ENCODE measurements at regions not wholly inside any gene's neighbourhood (a gene's known extent, or its start where the extent isn't known, plus 50 kb on each side); places are given as distances from the start of the nearest gene placed in this dataset.

DNA sequence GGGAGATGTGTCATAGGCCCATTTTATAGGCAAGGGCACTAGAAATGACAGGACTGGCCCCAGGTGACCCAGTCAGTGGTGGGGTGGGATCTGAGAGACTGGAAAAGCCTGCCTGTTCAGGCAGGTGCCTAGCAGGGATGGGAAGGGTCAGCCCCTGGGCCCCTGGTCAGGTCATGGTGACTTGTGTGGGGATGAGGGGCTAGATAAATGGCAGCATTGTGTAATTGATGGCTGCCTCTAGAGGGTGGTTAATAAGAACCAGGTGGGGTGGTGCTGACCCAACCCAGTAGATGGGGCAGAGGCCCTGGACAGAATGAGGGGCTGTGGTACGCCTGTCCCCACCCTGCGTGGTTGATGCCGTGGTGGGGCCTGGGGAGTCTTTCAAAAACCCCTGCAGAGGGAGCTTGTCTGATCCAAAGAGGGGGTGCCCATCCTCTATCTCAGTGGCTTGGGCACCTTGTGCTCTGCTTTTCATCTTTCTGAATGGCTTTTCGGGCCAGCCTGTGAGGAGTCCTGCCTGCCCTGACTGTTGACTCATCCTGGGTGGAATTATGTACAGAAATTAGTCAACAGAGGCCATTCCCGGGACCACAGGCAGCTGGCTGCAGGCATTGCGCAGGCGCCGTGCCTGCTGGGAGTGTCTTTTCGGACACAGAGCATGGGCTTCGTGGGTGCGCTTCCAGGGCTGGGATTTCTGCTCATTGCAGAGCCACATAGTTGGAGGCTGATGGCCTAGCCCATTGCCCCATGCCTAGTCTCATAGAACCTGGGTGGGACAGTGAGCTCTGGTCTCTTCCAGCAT lies 93.6 kb upstream of the PITX1 start:
- in situ Hi-C loops (cut with HindIII; ENCODE audit: low sequenced_read_pairs): no loop called here

DNA sequence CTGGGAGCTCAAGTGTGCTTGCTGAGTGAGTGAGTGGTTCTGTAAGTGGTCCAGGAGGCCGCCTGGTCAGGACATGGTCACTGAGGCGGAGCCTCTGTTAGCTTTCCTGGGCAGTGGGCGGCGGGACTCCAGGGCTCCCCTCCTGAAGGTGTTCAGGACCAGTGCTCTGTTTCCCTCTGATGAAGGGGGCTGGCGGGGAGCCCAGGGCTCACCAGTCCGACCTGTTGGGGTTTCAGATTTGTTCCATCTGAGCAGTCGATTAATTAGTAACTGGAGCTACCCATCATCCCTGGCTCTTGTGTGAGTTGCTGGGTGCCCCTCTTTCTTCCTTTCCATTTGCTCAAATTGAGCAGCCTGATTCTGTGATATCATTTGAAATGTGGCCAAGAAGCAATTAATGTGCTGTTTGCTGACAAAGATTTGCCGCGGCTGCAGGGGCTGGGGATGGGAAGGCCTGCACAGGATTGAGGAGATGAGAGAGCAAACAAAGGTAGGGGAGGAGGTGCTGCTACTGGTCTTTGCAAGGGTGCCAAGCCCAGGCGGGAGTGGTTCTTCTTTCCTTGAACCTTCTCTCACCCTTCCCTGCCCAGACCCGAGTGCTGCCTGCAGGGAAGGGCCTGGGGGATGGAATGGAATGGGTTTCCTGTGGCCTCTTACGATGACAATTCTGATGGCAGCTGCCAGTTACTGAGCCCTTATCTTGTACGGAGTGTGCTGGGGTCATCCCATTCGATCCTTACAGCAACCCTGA lies 92.8 kb upstream of the PITX1 start:
- in situ Hi-C loops (cut with HindIII; ENCODE audit: low sequenced_read_pairs): no loop called here

DNA sequence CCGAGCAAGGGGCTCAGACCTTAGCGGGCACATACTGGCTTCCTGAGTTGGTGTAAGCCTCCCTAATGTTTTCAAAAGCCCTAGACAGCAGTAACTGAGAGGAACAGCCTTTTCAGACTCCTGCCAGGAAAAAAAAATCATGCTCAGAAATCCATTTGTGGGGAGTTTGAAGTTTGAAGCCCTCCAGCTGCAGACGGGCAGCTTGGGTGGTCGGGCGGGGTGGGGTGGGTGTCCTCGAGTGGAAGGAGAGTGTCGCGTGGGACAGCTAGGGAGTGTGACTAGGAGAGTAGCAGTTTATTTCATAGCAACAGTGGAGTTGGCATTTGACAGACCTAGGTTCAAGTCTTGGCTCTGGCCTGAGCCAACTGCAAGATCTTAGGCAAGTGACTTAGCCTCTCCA lies 90.7 kb upstream of the PITX1 start:
- in situ Hi-C loops (cut with HindIII; ENCODE audit: low sequenced_read_pairs): no loop called here

DNA sequence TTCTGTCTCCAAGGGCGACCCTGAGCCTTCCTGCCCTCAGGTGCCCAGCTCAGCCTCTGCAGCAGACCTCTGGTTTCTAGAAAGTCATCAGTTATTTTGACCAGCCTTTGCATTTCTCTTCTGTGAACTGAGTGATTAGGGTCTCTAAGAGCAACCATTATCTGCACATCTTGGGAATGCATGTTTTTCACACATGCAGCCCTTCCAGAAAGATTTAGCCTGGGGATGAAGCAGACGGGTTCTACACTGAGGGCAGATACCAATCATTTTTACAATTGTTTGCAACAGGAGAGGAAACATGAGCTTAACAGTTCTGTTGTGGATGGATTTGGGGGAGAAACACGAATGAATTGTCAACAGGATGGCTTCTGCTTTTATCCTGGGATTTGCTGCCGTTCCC lies 90.1 kb upstream of the PITX1 start:
- in situ Hi-C loops (cut with HindIII; ENCODE audit: low sequenced_read_pairs): no loop called here

DNA sequence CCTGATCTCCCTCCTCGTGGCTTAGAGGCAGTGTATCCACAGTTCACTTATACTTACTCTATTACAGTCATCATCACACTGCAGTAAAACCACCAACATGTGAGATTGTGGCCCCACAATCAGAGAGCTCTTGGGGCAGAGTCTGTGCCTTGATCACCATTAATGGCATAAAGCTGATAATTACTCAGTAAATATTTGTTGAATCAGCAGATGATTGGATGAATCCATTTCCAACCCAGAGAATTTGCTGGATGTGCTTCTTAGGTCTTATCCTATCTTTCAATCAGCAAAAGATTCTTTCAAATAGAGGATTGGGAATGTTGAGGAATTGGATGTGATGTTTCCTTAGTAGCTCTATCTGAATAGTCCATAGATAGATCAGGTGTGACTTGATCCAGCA lies 88.8 kb upstream of the PITX1 start:
- in situ Hi-C loops (cut with HindIII; ENCODE audit: low sequenced_read_pairs): no loop called here

DNA sequence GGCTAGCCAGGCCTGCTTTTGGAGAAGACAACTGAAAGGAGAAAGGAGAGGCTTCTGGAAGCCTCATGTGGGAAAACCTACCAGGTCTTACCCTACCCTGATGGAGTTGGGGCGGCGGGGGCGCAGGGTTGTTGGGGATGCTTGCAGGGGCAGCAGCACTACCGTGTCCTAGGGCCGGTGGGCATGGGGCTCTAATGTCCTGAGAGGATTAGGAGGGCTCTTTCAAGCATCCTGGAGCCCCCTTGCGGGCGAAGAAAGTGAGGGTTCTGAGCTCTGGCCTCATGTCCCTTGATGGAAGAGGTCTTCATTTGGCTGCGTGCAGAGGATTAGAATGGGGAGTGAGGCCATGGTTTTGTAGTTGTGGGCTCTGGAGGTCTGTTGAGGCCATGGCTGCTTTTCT lies 86.9 kb upstream of the PITX1 start:
- in situ Hi-C loops (cut with HindIII; ENCODE audit: low sequenced_read_pairs): no loop called here

DNA sequence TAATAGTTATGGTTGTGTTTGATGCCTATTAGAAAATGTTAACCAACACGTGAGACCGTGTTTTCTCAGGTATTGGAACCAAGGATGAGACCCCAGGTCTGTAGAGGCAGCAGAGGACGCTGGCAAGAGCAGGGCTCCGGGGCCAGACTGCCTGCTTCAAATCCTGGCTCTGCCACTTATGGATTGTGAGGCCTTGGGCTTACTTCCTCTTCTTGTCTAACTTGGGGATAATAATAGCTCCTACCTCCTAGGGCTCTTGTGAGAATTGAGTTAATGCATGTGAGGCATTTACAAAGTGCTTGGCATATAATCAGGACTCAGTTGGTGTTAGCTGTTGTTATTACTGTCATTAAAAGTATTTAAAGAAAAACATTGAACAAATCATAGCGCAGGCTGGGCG lies 85.5 kb upstream of the PITX1 start:
- in situ Hi-C loops (cut with HindIII; ENCODE audit: low sequenced_read_pairs): no loop called here

DNA sequence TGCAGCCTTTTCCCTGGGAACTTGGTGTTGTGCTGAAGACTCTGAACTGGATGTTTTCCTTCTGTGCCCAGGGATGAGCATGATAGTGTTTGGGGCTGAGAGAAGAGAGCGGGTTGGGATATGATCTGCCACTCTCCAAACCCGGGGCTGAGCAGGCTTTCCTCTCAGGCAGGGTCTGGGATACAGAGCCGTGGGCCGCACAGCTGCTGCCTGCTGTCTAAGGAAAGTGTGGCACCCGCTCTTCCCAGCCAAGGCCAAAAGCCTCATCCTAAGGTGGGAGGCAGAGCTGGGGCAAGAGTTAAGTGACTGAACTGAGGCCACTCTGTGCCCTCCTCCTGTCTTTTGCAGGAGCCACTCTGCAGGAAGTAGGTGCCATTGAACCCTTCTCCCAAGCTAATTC lies 83.6 kb upstream of the PITX1 start:
- in situ Hi-C loops (cut with HindIII; ENCODE audit: low sequenced_read_pairs): no loop called here

DNA sequence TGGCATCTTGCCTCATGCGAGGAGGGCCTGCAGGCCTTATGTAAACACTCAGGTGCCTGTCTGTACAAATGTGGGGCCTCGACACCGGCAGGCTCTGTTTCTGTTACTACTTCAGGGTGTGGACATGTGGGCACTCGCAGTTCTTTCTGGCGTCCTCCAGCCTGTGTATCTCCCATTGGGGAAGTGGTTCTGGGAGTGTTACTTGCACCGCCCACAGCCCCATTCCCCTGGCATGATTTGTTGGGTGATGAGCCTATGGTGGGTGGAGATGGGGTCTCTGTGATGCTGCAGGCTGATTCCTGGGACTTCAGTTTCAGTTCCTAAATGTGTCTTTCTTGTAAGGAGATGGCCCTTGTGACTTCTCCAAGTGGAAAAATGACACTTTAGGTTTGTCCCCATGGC lies 82.1 kb upstream of the PITX1 start:
- in situ Hi-C loops (cut with HindIII; ENCODE audit: low sequenced_read_pairs): no loop called here

DNA sequence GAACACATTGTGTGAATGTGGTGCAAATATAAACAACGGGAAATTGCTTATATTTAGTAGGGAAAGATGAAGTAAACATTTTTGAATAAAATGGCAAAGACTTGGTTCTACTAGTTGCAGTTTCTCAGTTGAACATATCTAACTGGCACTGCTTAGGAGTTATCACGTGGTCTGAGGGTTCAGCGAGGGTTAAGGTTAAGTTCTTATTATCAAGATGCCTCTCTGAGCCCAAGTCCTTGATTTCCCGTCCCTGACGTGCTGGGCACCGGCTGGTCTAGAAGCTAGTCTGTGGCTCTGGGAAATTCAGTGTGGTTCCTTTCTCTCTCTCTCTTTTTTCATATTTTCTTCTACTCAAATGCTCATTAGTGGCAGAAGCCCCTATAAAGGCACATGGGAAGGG lies 81.6 kb upstream of the PITX1 start:
- in situ Hi-C loops (cut with HindIII; ENCODE audit: low sequenced_read_pairs): no loop called here

DNA sequence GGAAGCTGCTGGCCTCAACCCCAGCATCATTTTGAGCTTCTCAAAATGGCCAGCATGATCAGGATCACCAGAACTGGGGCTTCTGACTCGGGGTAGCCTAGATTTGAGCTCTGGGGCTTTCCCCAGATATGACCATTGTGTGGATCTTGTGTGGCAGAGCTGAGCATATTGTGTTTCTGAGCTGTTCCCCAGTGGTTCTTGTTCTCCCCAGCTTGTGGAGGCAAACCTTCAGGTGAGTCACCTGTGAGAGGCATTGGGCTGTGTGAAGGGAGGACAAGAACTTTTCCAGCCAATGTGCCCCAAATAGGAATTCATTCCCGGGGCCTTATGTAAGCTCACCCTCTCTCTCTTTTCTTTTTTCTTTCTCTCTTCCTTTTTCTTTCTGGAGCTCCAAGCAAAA lies 80.7 kb upstream of the PITX1 start:
- in situ Hi-C loops (cut with HindIII; ENCODE audit: low sequenced_read_pairs): loop anchor here (5.0 kb wide), 1 partner anchor 72 kb away; no protein-coding TSS in a partner anchor

DNA sequence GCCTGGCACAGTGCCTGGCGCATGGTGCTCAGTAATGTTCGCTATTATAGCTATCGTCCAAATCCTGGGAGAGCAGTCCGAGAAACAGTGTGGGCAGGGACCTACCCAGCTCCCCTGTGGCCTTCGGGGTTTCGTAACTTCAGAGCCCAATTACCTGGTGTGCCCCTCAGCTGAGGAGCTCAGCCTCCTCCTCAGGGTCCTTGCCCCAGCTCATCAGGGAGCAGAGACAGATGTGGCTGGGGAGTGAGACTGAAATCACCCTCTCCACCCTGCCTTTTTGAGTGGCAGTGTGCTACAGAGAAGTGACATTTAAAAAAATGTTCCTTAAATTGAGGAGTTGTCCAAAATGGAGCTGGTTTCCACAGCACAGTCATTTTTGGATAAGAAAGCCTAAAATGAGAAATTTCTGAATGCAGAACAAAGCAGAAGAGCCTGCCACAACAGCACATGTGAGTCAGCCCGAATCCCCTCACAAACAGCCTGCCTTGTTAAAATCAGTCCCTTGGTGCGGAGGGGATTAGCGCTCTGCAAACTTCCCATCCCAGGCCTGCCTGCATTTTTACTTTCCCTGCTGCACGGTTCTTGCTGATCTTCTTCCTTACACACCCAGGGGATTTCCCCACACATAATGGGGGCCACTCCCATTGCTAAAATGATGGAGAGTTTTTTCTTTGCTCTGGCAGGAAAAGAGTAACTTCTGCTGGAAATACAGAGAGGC lies 78.1 kb upstream of the PITX1 start:
- in situ Hi-C loops (cut with HindIII; ENCODE audit: low sequenced_read_pairs): loop anchor here (5.0 kb wide), 1 partner anchor 70 kb away; no protein-coding TSS in a partner anchor

DNA sequence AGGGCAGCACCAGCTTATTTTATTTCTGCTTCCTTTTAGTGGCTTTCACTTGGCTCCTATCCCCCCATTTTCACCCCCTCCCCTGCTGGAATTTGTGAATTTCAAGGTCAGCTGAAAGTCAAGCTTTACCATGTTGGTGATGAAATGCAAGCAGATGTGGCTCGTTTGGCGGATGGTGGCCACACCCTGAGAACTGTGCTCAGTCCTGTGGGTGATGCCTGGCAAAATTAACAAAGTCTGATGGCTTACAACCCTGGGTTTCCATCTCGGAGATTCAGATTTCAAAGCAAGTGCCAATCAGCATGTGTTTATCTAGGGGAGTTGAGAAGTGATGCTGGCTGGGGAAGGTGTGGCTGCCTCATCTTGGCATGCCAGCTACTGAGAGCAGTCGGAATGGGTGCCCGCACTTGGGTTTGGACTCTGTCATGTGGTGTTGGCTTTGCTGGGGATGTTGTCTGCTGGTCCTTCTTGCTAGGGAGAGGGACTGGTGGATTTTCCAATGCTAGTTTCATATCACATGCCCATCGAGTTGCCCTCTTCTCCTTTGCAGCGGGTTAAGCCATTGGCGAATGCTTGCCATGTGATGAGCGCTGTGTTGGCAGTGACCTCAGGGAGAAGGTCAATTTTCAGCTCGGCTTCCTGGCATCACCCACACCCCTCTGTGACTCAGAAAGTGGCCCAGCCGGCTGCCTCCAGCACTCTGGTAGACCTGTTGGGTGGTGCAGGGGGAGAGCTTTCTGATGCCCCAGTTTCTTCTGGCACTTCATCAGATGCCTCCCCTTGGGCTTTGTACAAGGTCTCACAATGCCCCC lies 77.0 kb upstream of the PITX1 start:
- in situ Hi-C loops (cut with HindIII; ENCODE audit: low sequenced_read_pairs): loop anchor here (5.0 kb wide), 1 partner anchor 69 kb away; no protein-coding TSS in a partner anchor

DNA sequence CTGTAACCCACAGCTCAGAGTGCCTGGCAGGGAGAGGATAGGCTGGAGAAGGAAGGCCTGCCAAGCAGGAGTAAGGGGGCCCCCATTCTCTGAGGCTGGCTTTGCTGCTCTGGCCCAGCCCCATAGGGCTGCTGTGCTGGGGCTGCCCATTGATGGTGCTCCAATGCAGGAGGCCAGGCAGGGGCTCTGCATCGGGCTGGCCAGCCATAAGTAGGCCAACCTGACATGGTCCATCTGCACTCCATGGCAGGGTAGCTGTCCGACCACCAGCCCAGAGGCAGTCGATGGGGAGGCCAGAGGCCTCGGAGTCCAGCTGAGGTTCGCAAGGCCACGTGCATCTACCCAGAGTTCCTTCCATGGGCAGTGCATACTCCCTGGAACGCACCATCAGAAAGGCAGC lies 75.0 kb upstream of the PITX1 start:
- in situ Hi-C loops (cut with HindIII; ENCODE audit: low sequenced_read_pairs): no loop called here

DNA sequence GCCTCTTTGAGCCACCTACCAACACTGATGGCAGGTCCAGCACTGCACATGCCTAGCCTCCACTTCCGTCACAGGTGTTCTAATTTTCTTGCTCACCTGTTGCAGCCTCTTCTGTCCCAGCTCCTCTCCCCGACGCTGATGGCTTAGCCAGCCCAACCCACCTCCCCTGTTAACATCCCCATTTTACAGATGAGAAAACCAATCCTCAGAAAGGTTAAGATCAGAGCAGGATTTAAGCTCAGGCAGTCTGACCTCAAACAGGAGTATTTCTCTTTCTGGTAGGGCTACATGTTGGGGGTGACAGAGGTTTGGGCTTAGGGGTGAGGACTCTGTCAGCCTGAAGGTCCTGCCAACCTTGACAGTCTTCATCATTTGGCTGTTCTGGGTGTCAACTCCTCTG lies 74.5 kb upstream of the PITX1 start:
- in situ Hi-C loops (cut with HindIII; ENCODE audit: low sequenced_read_pairs): no loop called here

DNA sequence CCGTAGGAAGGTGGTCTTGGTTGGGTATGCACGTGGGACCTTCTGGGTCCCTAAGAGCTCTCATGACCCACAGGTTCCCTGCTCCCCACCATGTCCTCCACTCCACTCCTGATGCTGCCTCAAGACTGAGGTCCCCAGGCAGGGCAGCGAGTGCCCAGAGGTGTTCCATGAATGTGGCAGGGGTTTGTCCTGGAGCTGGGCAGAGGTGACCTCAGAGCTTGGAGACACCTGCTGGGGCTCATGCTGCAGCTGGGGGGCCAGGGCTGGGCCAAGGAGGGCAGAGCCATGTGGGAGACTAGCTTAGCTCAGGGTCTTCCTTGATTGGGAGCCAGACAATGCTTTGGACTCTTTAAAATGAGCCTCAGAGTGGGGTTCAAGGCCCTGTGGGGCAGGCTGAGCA lies 74.0 kb upstream of the PITX1 start:
- in situ Hi-C loops (cut with HindIII; ENCODE audit: low sequenced_read_pairs): no loop called here

DNA sequence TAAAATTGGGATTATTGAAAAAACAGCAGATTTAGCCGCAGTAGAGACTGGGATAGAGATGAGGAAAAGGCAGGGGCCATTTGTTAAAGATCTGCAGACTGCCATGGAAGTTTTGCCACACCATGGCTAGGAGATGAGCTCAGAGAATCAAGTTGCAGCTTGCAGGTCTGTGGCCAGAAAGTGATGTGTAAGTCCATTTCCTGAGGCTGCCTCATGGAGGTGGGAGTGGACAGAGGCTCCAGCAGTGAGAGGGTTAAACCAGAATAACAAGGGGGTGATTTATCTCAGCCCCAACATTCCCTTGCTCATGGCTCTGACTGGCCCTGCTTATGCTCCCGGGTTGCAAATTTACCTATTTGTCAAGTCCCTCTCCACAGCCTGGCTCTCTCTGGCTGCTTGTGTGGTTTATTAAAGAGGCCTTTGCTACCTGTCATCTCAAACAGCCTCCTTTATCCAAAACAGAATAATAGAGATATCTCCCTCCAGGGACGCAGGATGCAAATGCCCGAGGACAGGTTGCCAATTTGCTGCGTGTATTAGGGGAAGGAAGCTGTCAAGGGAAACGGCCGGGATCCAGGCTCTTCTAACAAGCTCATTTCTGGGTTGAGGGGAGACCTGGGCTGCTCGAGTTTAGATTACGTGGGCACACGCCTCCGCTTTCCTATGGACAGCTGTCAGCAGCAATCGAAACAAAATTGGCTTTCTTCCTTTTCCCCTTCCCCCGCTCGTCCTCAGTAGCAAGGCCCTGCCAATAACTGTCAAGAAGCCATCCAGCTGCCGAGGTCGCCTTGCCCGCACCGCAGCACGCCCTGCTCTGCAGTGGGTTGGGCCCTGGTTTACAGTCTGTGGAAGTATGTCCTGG lies 72.8 kb upstream of the PITX1 start:
- in situ Hi-C loops (cut with HindIII; ENCODE audit: low sequenced_read_pairs): no loop called here

DNA sequence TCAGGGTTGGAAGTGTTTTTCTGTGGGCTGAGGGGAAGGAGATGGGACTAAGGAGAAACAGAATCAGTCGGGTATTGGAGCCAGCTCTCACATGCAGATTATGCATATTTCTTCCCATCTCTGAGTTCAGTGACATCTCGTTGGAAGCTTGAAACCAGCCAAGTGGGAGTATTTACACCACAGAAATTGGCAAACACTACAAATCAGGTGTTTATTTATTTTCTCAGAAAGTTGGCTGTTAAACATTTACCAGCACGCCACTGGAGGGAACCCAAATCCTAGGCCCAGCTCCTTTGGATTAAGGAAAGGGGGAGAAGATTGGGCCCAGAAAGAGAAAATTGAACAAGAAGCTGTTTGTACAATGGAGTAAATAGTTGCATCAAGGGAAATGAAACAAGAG lies 72.1 kb upstream of the PITX1 start:
- in situ Hi-C loops (cut with HindIII; ENCODE audit: low sequenced_read_pairs): no loop called here

DNA sequence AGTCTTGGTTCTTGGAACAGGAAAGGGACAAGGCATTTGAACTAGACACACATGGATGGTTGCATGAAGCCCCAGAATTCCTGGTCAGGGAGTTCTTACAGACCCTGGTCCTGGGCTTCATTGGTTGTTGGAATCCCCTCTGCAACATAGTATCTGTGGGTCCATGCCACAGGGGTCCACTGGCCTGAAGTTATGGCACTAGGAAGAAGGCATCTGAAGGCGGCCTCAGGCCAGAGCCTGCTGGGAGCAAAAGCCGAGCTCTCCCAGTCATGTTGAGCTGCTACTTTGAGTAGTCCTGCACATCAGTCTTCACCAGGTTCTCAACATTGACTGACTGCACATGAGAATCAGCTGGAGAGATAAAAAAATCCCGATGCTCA lies 71.1 kb upstream of the PITX1 start:
- in situ Hi-C loops (cut with HindIII; ENCODE audit: low sequenced_read_pairs): no loop called here

DNA sequence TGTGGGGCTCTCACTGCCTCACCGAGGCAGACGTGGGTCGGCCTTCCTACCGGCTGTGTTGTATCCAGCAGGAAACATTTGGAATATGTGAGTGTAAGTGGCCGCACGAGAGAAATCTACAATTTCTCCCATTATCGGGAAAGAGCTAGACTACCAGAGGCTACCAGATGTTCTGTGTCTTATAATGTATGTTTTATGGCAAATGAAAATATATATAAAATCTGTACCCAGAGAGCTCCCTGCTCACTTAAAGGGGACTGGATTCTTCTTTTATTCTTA lies 69.5 kb upstream of the PITX1 start:
- in situ Hi-C loops (cut with HindIII; ENCODE audit: low sequenced_read_pairs): no loop called here

Measured in DLD1 (cell line).